Femur (tissue), 1 donor: ENCODE measurements at regions not wholly inside any gene's neighbourhood (a gene's known extent, or its start where the extent isn't known, plus 50 kb on each side); places are given as distances from the start of the nearest gene placed in this dataset.

Experiments
- DNase-seq: peaks from one replicate; pipeline ENCODE4 v3.0.0-alpha.2; 2017

DNA sequence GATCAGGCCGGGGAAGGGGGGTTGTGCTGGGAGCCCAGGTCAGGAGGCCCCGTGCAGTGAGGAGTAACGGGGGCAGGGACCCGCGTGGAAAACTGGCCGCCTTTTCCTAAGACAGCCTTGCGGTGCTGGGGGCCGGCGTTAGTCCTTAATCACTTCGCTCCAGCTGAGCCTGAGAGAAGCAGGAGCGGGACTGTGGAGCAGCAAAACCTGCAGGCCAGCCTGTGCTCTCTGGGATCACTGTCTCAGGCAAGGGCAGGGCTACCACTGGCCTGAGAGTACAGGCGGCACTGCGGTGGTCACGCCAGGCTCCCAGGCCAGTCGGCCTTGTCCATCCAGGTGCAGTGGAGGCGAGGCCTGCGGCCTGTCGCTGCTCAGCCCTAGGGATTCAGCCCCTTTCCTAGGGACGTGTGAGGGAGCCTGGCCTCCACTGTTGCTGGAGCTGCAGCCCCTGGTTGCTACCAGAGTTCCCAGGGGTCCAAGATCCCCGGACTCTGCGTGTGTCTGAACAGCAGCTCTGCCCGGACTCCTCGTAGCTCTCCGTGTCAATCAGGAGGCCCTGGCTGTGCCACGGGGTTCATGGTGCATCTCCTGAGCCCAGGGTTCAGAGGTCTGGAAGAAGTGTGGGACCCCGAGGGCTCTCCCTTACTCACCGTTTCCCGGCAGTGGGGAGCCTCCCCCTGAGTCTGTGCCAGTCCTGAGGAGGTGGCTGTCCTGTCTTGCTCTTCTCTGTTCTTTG, 2141.7 kb upstream of the TENM3 start:
- no peak for DNase-seq

GRCh38 chr4:180103794-180104193, 2139.4 kb upstream of the TENM3 start:
- DNase-seq: no peak

DNA sequence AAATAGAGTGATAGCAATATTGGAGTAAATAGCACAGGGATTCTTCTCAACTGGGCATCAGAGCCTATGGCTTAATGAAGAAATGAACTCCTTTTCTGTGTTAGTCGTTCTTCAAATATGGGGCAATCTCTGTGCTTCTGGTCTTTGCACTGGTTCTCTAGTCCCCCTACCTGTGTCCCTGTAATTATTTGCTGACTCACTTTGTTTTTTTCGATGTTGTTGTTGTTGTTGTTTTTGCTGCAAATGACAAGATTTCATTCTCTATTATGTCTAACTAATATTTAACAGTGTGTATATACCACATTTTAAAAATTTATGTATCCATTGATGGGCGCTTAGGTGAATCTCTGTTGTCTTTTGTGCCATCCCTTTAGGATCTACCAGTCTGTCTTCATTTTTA, 2137.8 kb upstream of the TENM3 start:
- DNase-seq: no peak

DNA sequence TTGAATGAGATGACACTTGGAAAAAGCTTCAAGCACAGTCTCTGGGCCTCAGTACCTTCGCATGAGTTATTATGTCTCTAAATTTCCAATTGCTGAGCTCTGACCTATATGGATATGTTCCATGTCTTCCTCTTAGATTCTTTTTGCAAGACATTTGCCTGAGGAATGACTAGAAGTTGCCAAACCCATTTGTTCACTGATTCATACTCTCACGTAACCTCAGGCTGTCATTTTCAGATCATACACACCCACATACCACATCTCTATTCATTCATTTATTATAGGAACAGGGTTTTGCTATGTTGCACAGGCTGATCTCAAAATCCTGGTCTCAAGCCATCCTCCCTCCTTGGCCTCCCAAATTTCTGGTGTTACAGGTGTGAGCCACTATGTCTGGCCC, 2137.1 kb upstream of the TENM3 start:
- DNase-seq: no peak

DNA sequence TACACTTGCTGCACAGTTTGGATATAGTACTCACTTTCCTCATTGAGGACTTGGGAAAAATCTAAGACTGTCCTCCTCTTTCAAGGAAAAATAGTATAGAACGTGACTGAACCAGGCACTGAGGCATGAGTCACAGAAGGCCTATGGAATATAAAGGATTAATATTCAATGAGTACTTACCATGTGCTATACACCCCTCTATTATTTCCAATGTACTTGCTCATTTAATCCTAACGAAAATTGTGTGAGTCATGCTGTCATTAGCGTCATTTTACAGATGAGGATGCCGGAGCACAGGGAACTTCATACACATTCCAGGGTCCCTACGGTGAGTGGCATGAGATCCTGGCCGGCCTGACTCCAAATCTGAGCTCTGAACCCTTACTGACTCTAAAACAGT, 2136.2 kb upstream of the TENM3 start:
- no peak for DNase-seq

DNA sequence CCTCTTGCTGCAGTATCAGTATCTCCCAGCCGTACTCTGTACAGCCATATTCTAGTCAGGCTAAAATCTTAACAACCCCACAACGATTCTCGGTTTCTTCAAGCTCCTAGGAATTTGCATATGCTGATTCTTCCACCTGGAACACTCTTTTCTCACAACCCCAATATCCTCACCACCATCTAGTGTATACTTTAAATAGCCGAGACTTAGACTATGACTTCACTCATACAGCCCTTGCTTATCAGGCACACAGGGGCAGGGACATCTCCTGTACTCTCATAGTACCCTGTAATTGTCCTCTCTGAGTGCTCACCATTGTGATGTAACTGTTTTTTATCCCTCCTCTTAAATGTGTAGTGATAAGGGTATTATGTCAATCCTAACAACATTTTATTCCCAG, 2126.4 kb upstream of the TENM3 start:
- DNase-seq: no peak

DNA sequence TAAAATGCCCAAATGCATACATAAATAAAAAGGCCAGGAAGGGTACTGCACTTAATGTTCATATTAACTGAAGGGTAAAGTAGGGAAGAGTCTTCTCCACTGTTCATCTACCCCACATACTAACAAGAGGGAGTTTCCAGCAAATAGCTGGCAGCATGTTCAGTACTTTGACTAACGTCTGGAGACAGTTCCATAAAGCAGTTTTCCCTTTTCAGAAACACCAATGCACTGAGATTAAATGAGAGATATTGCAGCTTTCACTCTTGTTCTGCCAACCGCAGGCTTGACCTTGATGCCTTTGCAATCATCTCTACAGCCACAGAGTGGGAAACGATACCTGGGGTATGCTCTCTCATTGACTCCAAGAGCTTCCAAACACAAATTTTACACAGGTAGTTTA, 2123.1 kb upstream of the TENM3 start:
- no peak for DNase-seq

DNA sequence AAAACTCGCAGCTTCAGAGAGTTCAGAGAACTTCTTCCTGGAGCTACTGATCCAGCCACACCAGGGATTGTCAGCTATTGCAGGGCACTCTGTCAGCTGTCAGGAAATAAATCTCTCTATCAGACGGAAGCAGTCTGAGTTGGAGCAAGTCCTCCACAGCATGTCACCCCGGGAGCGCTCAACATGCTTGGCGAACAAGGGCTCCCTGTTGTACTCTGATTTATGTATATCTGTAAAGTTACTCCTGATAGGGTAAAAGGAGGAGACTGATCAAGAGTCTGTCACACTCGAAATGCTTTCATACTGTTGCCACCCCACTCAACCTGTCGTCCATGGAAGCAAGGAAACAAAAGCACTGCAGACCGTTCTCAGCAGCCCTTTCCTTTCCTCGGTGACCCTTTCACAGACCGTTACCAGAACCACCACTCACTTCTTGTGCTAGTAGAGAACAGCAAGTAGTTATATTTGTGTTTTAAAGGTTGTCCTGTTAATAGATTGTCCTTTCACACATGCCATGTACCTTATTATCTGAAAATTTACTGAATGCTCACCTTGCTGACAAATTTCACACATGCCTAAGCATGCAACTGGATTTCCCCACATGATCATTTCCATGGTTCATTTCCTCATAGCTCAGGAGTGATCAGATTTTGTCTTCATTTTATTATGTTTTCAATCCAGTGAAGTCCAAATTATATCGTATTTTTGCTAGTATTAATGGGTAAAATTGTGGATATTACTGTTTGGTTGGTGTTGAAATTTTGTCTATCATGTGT, 2108.9 kb upstream of the TENM3 start:
- DNase-seq: peak; percentile 32

DNA sequence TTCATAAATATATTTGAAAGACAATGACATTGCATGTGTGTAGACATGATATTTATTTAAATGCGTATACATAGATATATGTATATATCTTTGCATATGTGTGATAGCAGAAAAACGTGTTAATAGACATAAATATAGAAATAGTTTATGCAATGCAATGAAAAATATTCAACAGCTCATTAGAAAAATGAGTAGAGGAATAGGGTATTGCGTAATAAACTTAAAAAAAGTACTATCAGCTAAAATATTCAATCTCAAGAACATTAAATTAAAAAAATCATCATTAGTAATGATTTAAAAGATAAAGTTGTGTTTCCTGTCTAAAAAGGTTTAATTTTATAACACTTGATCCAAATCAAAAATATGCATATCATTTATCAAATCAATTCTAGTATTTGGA, 2101.5 kb upstream of the TENM3 start:
- no peak for DNase-seq

- no peak for DNase-seq
Measured at GRCh38 chr4:180148737-180149136, 2094.5 kb upstream of the TENM3 start.

DNA sequence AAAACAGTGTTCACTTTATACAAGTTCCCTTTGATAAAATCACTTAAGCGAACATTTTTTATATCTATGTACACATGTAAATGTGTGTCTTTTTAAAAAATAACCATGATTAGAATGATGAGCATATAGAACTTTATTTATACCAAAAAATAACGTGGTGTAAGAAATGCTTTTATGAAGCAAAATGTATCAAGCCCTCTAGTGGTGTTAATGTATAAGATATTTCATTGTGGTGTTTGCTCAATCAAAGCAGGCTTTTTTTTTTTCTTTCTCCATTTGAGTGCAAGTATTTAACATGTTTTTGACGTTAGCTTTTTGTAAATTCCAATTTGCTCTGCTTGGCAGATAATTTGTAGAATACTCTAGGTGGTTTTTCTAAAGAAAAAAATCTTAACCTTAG, 2092.4 kb upstream of the TENM3 start:
- DNase-seq: no peak

DNA sequence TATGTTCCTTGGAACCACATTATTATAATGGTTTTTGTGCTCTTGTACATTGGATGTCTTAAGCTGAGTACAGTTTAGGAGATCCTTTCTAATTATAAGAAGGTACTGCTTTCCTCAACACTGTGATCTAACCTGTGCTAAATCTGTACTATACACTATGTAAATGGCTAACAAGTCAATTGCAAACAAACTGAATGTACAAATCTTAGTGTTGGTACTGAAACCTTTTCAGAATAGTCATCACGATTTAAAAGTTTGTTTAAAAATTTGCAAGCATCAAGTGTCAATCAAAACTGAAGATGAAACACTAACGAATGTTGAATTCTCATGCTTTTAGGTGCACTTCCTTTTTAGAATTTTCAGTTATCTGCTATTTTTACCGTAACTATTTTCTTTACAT, 2090.4 kb upstream of the TENM3 start:
- no peak for DNase-seq

DNA sequence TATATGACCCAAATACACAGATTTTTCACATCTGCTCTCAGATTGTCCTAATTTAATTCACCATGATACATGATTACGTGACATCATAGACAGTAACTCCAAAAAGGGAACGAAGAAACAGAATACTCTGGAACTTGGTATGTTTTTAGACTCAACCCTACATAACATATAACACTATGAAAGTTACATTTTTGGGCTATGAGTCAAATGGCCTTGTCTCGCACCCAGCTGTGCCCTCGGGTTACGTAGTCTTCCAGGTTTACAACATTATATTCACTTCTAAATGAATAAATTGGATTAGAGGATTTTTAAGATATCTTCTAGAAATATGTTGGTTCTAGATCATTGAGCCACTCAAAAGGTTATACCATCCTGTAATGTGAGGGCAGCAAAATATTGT, 2089.6 kb upstream of the TENM3 start:
- DNase-seq: no peak

DNA sequence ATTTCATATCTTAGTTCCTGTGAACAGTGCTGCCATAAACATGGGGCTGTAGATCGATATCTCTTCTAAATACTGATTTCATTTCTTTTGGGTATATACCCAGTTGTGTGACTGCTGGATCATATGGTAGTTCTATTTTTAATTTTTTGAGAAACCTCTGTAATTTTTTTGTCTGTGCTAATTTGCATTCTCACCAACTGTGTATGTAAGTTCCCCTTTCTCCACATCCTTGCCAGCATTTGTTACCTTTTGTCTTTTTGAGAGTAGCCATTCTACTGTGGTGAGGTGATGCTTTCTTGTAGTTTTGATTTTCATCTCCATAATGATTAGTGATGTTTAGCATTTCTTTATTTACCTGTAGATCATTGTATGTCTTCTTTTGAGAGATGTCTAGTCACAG, 2086.5 kb upstream of the TENM3 start:
- DNase-seq: no peak

- DNase-seq: no peak
Measured at GRCh38 chr4:180160195-180160983, 2082.8 kb upstream of the TENM3 start.

DNA sequence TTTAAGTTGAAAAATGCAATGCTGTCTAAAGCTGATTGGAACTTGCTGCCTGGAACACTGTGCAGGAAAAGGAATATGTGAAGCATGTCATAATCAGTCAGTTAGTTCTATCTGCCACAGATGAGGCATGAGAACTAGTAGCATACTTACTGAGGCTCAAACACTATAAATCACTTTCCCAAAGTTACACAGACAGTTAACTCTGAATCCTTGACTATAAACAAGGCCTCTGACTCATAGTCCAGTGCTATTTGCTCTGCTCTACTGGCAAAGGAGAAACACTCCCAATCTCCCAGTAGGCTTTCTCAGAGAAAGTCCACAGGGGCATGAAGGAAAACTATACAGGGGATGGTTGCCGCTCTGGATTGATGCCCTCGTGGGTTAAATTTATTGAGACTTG, 2078.4 kb upstream of the TENM3 start:
- DNase-seq: no peak

DNA sequence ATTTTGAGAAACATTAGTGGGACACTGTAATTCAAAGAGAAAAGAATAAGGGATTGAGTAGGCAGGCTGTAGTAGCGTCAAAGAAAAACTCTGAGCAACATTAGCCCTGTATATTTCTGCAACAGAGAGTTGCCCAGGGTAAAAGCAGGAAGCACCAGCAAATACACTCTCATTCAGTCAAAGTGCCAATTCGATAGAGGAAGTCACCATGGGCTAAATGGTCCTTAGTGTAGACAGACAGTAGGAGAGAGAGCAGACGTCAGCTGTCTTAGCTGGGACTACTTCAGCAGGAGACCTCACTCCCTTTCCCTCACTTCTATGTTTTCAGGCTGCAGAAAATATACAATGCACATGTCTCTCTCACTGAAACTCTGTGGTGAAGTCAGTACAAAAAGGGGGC, 2073.8 kb upstream of the TENM3 start:
- no peak for DNase-seq

GRCh38 chr4:180169966-180170365, 2073.2 kb upstream of the TENM3 start:
- DNase-seq: no peak

GRCh38 chr4:180179146-180179545, 2064.1 kb upstream of the TENM3 start:
- no peak for DNase-seq

DNA sequence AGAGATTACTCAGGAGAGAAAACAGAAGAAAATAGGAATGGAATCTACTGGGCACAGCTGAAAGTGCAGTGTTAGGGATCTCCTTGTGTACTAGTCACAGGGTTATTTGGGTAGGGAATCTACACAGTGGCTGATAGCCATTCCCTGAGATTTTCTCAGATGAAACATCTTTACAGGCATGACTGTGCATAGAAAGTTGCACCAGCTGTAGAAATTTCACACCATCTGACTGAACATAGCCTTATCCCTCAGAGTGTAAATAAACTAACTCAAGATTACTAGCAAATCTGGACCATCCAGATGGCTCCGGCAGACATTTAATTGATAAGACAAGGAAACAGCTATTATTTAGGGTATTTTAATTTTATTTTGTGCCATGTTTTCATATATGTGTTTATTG, 2053.5 kb upstream of the TENM3 start:
- DNase-seq: no peak

GRCh38 chr4:180190382-180190781, 2052.8 kb upstream of the TENM3 start:
- no peak for DNase-seq

DNA sequence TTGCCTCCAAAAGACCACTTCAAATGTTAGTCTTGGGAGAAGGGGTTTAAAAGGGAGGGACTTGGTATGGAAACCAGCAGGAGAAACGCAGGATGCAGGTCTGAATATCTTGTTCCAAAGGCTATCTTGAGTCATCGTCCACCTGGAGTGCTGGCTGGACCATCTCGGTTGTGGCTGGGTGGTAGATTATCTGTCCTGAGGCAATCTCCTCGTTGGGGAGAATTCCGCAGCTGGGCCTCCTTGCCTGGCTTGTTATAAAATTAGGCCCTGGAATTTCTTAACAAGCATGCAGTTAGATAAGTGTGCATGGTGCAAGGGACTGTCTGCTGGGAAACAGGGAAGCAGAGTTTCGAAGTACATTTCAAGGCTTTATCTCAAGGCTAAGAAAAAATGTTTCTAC, 2045.7 kb upstream of the TENM3 start:
- no peak for DNase-seq

- no peak for DNase-seq
Measured at GRCh38 chr4:180203349-180203748, 2039.9 kb upstream of the TENM3 start.

DNA sequence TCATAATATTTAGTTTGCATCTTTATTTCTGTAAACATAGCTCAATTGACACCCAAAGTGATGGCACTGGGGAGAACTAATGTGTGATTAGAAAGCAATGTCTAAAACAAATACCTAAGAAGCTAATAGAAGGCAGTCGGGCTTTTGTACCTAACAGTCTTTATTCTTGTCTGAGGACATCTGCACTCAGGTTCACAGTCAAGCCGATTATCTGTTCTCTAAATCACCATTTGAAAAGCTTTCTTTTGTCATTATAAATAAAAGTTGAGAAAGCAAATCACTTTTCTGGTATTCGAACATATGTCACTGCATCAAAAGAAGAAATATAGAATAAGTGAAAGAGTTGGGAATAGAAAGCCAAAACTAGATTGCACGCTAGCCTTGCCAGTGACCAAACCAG, 2037.9 kb upstream of the TENM3 start:
- DNase-seq: no peak
